Esophagus muscularis mucosa (tissue), 4 donors: ENCODE measurements at regions not wholly inside any gene's neighbourhood (a gene's known extent, or its start where the extent isn't known, plus 50 kb on each side); places are given as distances from the start of the nearest gene placed in this dataset.

Experiments
- DNase-seq: peaks from one replicate; pipeline ENCODE4 v3.0.0-alpha.2; 2017; ENCODE audit errors: extremely low spot score
- H3K27ac ChIP-seq, 4 donors: fragments of 200-600 bp; sonication (generic); replicated peaks in 1 of 4; 1 replicate in 3 of 4; 2 replicates in 1 of 4; pipeline ENCODE4 v1.5.1; 2016 to 2019; ENCODE audit warnings: mild to moderate bottlenecking in 1 of 4
- H3K27me3 ChIP-seq, 4 donors: fragments of 200-600 bp; sonication (generic); one replicate each; pipeline versions ENCODE4 v1.5.1 to v1.6.0; 2016 to 2019
- H3K36me3 ChIP-seq, 4 donors: fragments of 200-600 bp; sonication (generic); one replicate each; pipeline ENCODE4 v1.5.1; 2016 to 2019
- H3K4me1 ChIP-seq, 4 donors: fragments of 200-600 bp; sonication (generic); one replicate each; pipeline ENCODE4 v1.5.1; 2016 to 2019
- H3K4me3 ChIP-seq, 4 donors: fragments of 200-600 bp; sonication (generic); 1 replicate in 2 of 4; 2 replicates in 2 of 4; pipeline ENCODE4 v1.5.1; 2016 to 2019; ENCODE audit warnings: mild to moderate bottlenecking in 4 of 4, moderate library complexity in 1 of 4
- H3K9me3 ChIP-seq, 4 donors: fragments of 200-600 bp; sonication (generic); 1 replicate in 3 of 4; 2 replicates in 1 of 4; pipeline ENCODE4 v1.5.1; 2016 to 2019
- EP300 ChIP-seq: sonication (generic); formaldehyde crosslinking; IDR thresholded peaks from one replicate; pipeline ENCODE4 v1.6.1; 2017; ENCODE audit warnings: antibody characterized with exemption
- POLR2A ChIP-seq: fragments of 450-650 bp; IDR thresholded peaks from one replicate; pipeline ENCODE4 v1.6.1; 2017; ENCODE audit warnings: antibody characterized with exemption, moderate library complexity, mild to moderate bottlenecking, low read depth
- POLR2AphosphoS5 ChIP-seq, 2 donors: sonication (generic); formaldehyde crosslinking; IDR thresholded peaks; one replicate each; pipeline ENCODE4 v1.6.1; 2017; ENCODE audit warnings: antibody characterized with exemption in 2 of 2
- WGBS: methylation state at CpG from one replicate; pipeline ENCODE4 v1.1.5; 2018; 5-methylcytosine and 5-hydroxymethylcytosine counted together
- intact Hi-C: fragments of 100-400 bp; cut with DNase I; formaldehyde crosslinking; loops from one replicate; pipeline ENCODE4 v1.15.1; 2023
- TF ChIP-seq, protein P1 (sequence below), 3 experiments: fragments of 200-600 bp in 2 of 3; fragments of 450-650 bp in 1 of 3; sonication (generic) in 2 of 3; IDR thresholded peaks; one replicate each; pipeline ENCODE4 v1.5.1; 2017 to 2019; ENCODE audit warnings: antibody characterized with exemption in 3 of 3, mild to moderate bottlenecking in 2 of 3, moderate library complexity in 1 of 3

GRCh38 chr18:41326311-41326710 lies 628.7 kb upstream of the PIK3C3 start:
- TF ChIP-seq, protein P1, sequence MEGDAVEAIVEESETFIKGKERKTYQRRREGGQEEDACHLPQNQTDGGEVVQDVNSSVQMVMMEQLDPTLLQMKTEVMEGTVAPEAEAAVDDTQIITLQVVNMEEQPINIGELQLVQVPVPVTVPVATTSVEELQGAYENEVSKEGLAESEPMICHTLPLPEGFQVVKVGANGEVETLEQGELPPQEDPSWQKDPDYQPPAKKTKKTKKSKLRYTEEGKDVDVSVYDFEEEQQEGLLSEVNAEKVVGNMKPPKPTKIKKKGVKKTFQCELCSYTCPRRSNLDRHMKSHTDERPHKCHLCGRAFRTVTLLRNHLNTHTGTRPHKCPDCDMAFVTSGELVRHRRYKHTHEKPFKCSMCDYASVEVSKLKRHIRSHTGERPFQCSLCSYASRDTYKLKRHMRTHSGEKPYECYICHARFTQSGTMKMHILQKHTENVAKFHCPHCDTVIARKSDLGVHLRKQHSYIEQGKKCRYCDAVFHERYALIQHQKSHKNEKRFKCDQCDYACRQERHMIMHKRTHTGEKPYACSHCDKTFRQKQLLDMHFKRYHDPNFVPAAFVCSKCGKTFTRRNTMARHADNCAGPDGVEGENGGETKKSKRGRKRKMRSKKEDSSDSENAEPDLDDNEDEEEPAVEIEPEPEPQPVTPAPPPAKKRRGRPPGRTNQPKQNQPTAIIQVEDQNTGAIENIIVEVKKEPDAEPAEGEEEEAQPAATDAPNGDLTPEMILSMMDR (IDR thresholded peaks at IDR 0.05) = no peak
- no peak for TF ChIP-seq EP300
- TF ChIP-seq POLR2AphosphoS5 (IDR thresholded peaks at IDR 0.05) = no peak
- no peak for TF ChIP-seq POLR2A
- H3K36me3 ChIP-seq = no peaks in the 10 kb centered on the region
- H3K9me3 ChIP-seq = no peaks in the 10 kb centered on the region
- intact Hi-C loops = no loop called here
- no peaks in the 10 kb centered on the region for H3K4me1 ChIP-seq
- no peak overlapping the region for H3K27ac ChIP-seq
- no peak overlapping the region for H3K4me3 ChIP-seq
- DNase-seq = no peak
- WGBS = 55% methylated on average over 2 of the region's 2 CpGs
- H3K27me3 ChIP-seq = no peaks in the 10 kb centered on the region

GRCh38 chr18:41324934-41325333 lies 630.1 kb upstream of the PIK3C3 start:
- 91% methylated on average over 2 of the region's 2 CpGs for WGBS
- no peaks in the 10 kb centered on the region for H3K36me3 ChIP-seq
- H3K27me3 ChIP-seq = no peaks in the 10 kb centered on the region
- H3K4me1 ChIP-seq = no peaks in the 10 kb centered on the region
- no peak for DNase-seq
- intact Hi-C loops = no loop called here
- no peak overlapping the region for H3K4me3 ChIP-seq
- TF ChIP-seq EP300 = no peak
- no peak for TF ChIP-seq POLR2AphosphoS5 (IDR thresholded peaks at IDR 0.05)
- TF ChIP-seq, protein P1 (IDR thresholded peaks at IDR 0.05) = no peak
- no peak for TF ChIP-seq POLR2A
- H3K27ac ChIP-seq = no peak overlapping the region
- H3K9me3 ChIP-seq = no peaks in the 10 kb centered on the region

DNA sequence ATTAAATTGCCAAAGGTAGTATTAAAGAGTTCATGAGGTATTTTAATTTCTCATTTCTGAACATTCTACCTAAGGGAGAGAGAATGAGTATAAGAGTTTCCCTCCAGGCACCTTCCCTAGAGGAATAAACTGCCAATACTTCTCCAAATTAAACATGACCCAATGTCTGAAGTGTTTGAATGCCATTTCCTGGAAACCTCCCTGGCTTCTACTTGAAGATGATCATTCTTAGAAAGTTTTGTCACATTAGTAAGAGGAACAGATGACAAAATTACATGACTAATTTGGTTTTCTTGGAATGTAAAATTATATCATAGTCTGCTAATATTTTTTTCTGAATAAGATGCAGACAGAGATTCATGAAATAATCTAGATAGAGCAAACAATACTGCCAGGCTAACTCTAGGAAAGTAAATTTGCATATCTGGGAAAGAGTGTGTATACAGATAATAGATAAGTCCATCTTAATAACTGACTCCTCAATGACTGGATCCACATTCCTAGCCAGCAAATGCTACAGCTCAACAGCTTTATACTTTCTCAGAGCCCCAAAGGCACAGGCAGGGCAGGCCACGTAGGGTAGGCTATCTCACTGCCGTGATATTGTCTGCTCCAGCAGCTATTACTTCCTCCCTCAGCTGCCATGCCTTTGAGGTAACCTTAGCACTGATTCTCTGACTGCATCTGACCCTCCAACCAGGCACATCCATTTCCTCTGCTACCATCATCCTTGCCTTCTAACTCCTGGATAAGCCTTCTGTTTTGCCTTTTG lies 630.8 kb upstream of the PIK3C3 start:
- intact Hi-C loops = no loop called here
- Histone ChIP-seq H3K4me1 (no peaks in the 10 kb centered on the region), H3K36me3 (no peaks in the 10 kb centered on the region), H3K4me3 (no peak overlapping the region), H3K27me3 (no peaks in the 10 kb centered on the region), H3K27ac (no peak overlapping the region), H3K9me3 (no peaks in the 10 kb centered on the region)
- no peak for DNase-seq
- TF ChIP-seq POLR2A (no peak), EP300 (no peak), POLR2AphosphoS5 (IDR thresholded peaks at IDR 0.05) (no peak)
- TF ChIP-seq, protein P1 (IDR thresholded peaks at IDR 0.05) = no peak
- 88% methylated on average over 2 of the region's 2 CpGs for WGBS

- H3K36me3 ChIP-seq = no peaks in the 10 kb centered on the region
- H3K9me3 ChIP-seq = no peaks in the 10 kb centered on the region
- H3K27me3 ChIP-seq = no peaks in the 10 kb centered on the region
- intact Hi-C loops = no loop called here
- TF ChIP-seq EP300 (no peak), POLR2A (no peak), POLR2AphosphoS5 (IDR thresholded peaks at IDR 0.05) (no peak)
- TF ChIP-seq, protein P1 (IDR thresholded peaks at IDR 0.05) = no peak
- DNase-seq = no peak
- no peak overlapping the region for H3K27ac ChIP-seq
- no peak overlapping the region for H3K4me3 ChIP-seq
- H3K4me1 ChIP-seq = no peaks in the 10 kb centered on the region
Observed at GRCh38 chr18:41323044-41323443, 632.0 kb upstream of the PIK3C3 start.

GRCh38 chr18:41320100-41320499 lies 634.9 kb upstream of the PIK3C3 start:
- DNase-seq = no peak
- TF ChIP-seq POLR2A (no peak), POLR2AphosphoS5 (IDR thresholded peaks at IDR 0.05) (no peak), EP300 (no peak)
- TF ChIP-seq, protein P1 (IDR thresholded peaks at IDR 0.05) = no peak
- H3K36me3 ChIP-seq = no peaks in the 10 kb centered on the region
- no peak overlapping the region for H3K4me3 ChIP-seq
- no peaks in the 10 kb centered on the region for H3K9me3 ChIP-seq
- H3K4me1 ChIP-seq = no peaks in the 10 kb centered on the region
- H3K27ac ChIP-seq = no peak overlapping the region
- intact Hi-C loops = no loop called here
- 80% methylated on average over 2 of the region's 2 CpGs for WGBS
- H3K27me3 ChIP-seq = no peaks in the 10 kb centered on the region
